Type B pancreatic cell (in vitro differentiated cells): ENCODE measurements at regions not wholly inside any gene's neighbourhood (a gene's known extent, or its start where the extent isn't known, plus 50 kb on each side); places are given as distances from the start of the nearest gene placed in this dataset.

Experiments used
- DNase-seq: peaks from one replicate; pipeline ENCODE4 v3.0.0; 2021; ENCODE audit warnings: mixed read lengths; ENCODE audit not compliant: unreplicated experiment; ENCODE audit errors: extremely low spot score
- H3K27ac Mint-ChIP-seq: 2 replicates; pipeline ENCODE4 v1.8.0; 2021; ENCODE audit warnings: mild to moderate bottlenecking, mixed read lengths
- H3K27me3 Mint-ChIP-seq: 2 replicates; pipeline ENCODE4 v1.8.0; 2021; ENCODE audit warnings: mixed read lengths
- H3K36me3 Mint-ChIP-seq: 2 replicates; pipeline ENCODE4 v1.8.0; 2021; ENCODE audit warnings: mixed read lengths
- H3K4me1 Mint-ChIP-seq: one replicate; pipeline ENCODE4 v1.8.0; 2021; ENCODE audit warnings: mixed read lengths; ENCODE audit not compliant: unreplicated experiment
- H3K4me3 Mint-ChIP-seq: 2 replicates; pipeline ENCODE4 v1.8.0; 2021; ENCODE audit warnings: mild to moderate bottlenecking, mixed read lengths
- H3K9me3 Mint-ChIP-seq: 2 replicates; pipeline ENCODE4 v1.8.0; 2021; ENCODE audit warnings: mixed read lengths
- CTCF ChIP-seq: fragments of 200-600 bp; sonication (generic); conservative IDR thresholded peaks from 2 replicates; pipeline ENCODE4 v1.5.0; 2021; ENCODE audit warnings: antibody characterized with exemption, mild to moderate bottlenecking

GRCh38 chr6:144724818-144725217 lies 439.7 kb downstream of the UTRN start:
- Mint-ChIP-seq H3K27ac (no peak overlapping the region), H3K4me3 (no peak overlapping the region), H3K27me3 (no peaks in the 10 kb centered on the region), H3K4me1 (peaks cover 14% of the 10 kb centered on the region), H3K36me3 (no peaks in the 10 kb centered on the region), H3K9me3 (peaks cover 3% of the 10 kb centered on the region)
- TF ChIP-seq CTCF: no peak
- no peak for DNase-seq

GRCh38 chr6:144725736-144726522 lies 440.8 kb downstream of the UTRN start:
- DNase-seq: no peak
- Mint-ChIP-seq H3K36me3 (no peaks in the 10 kb centered on the region), H3K27ac (peak overlapping the region; percentile 56), H3K4me1 (peaks cover 14% of the 10 kb centered on the region), H3K4me3 (peak overlapping the region; percentile 0), H3K27me3 (no peaks in the 10 kb centered on the region), H3K9me3 (peaks cover 3% of the 10 kb centered on the region)
- no peak for TF ChIP-seq CTCF

- H3K4me1 Mint-ChIP-seq: peaks cover 14% of the 10 kb centered on the region
- H3K36me3 Mint-ChIP-seq: peaks cover 9% of the 10 kb centered on the region
- H3K27me3 Mint-ChIP-seq: no peaks in the 10 kb centered on the region
- H3K4me3 Mint-ChIP-seq: no peak overlapping the region
- peaks cover 3% of the 10 kb centered on the region for H3K9me3 Mint-ChIP-seq
- TF ChIP-seq CTCF: no peak
- no peak overlapping the region for H3K27ac Mint-ChIP-seq
- DNase-seq: no peak
Measured at GRCh38 chr6:144728804-144729203, 443.7 kb downstream of the UTRN start.

DNA sequence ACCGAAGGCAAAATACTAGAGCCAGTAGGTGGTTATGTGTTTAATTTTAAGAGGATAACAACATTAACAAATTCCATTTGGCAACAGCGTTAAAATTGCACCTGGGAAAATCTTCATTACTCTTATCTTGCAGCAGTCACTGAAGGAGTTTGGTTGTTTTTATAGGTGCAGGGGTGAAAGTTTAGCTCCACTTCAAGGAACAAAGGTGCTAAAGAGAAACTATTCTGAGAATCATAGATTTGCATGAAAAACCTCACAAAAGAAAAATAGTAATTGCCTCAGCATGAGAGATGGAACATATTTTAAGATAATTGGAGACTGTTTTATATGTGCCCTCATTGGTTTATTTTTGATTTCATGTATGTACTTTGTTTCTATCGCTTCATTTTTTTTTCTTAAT lies 444.4 kb downstream of the UTRN start:
- H3K4me3 Mint-ChIP-seq: no peak overlapping the region
- peaks cover 14% of the 10 kb centered on the region for H3K4me1 Mint-ChIP-seq
- no peak for DNase-seq
- TF ChIP-seq CTCF: no peak
- peaks cover 2% of the 10 kb centered on the region for H3K9me3 Mint-ChIP-seq
- H3K27ac Mint-ChIP-seq: no peak overlapping the region
- H3K36me3 Mint-ChIP-seq: peaks cover 11% of the 10 kb centered on the region
- no peaks in the 10 kb centered on the region for H3K27me3 Mint-ChIP-seq

DNA sequence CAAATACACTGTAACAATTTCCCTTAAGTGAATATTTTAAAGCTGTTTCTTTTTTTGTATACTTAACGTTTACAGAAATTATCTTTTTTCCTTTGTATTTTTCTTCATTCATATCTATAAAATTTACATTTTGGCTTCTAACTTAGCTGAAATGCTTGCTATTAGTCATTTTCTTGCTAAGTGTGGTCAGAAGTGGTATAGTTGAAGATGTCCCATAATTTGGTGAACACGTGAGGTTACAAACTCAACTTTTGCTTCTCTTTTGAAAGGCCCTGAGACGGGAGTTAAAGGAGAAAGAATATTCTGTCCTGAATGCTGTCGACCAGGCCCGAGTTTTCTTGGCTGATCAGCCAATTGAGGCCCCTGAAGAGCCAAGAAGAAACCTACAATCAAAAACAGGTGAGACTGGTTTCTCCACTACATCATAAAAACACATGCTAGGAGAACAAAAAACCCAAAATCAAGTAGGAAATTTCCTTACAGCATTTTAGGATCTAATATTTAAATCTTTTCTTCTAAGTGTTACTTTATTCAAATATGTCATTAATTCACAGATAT lies 445.0 kb downstream of the UTRN start:
- Mint-ChIP-seq H3K36me3 (peaks cover 17% of the 10 kb centered on the region), H3K27ac (peak overlapping the region; percentile 66), H3K4me1 (peaks cover 14% of the 10 kb centered on the region), H3K4me3 (peak overlapping the region; percentile 10), H3K27me3 (no peaks in the 10 kb centered on the region), H3K9me3 (no peaks in the 10 kb centered on the region)
- TF ChIP-seq CTCF: no peak
- DNase-seq: no peak
